SK-N-SH treated with all-trans-retinoic acid at 6 μM for 48 hours (cell line): ENCODE measurements at regions not wholly inside any gene's neighbourhood (a gene's known extent, or its start where the extent isn't known, plus 50 kb on each side); places are given as distances from the start of the nearest gene placed in this dataset.
A peak's percentile ranks its signal among the peaks of the same experiment; 100 is the strongest.

Experiments used
- ATAC-seq: fragments of 200-7000 bp; cut with Tn5 transposase; 3 replicates; pipeline ENCODE4 v1.9.1; 2020; ENCODE audit warnings: mild to moderate bottlenecking, moderate library complexity
- ARNTL ChIP-seq: fragments of 450-650 bp; formaldehyde crosslinking; IDR thresholded peaks from 2 replicates; pipeline ENCODE4 v1.5.0; 2020; ENCODE audit warnings: low read depth, mild to moderate bottlenecking, moderate library complexity, borderline replicate concordance
- BACH2 ChIP-seq: fragments of 250-450 bp; sonication (Bioruptor Pico); IDR thresholded peaks from 2 replicates; pipeline ENCODE4 v1.9.0; 2021; ENCODE audit warnings: mild to moderate bottlenecking, borderline replicate concordance
- ESRRG ChIP-seq: fragments of 250-450 bp; sonication (Bioruptor Pico); IDR thresholded peaks from 2 replicates; pipeline ENCODE4 v1.6.1; 2021; ENCODE audit warnings: mild to moderate bottlenecking
- GLIS3 ChIP-seq: fragments of 250-450 bp; sonication (Bioruptor Pico); IDR thresholded peaks from 2 replicates; pipeline ENCODE4 v1.5.0; 2020; ENCODE audit warnings: mild to moderate bottlenecking, moderate library complexity
- ISL1 ChIP-seq: fragments of 250-450 bp; sonication (Bioruptor Pico); IDR thresholded peaks from 2 replicates; pipeline ENCODE4 v2.1.2; 2022; ENCODE audit warnings: mild to moderate bottlenecking, moderate library complexity
- OSR1 ChIP-seq: fragments of 250-450 bp; sonication (Bioruptor Pico); IDR thresholded peaks from 2 replicates; pipeline ENCODE4 v1.8.0; 2022; ENCODE audit warnings: moderate library complexity, mild to moderate bottlenecking, inconsistent platforms
- PPARA ChIP-seq: fragments of 250-450 bp; sonication (Bioruptor Pico); IDR thresholded peaks from 2 replicates; pipeline ENCODE4 v1.5.0; 2020; ENCODE audit warnings: mild to moderate bottlenecking, borderline replicate concordance
- RARB ChIP-seq: fragments of 250-450 bp; sonication (Bioruptor Pico); IDR thresholded peaks from 2 replicates; pipeline ENCODE4 v1.8.0; 2021; ENCODE audit warnings: mild to moderate bottlenecking, moderate library complexity
- SNAI2 ChIP-seq: fragments of 250-450 bp; sonication (Bioruptor Pico); IDR thresholded peaks from 2 replicates; pipeline ENCODE4 v1.5.0; 2020; ENCODE audit warnings: mild to moderate bottlenecking, moderate library complexity
- TCF4 ChIP-seq: fragments of 250-450 bp; sonication (Bioruptor Pico); IDR thresholded peaks from 2 replicates; pipeline ENCODE4 v1.8.0; 2021; ENCODE audit warnings: mild to moderate bottlenecking, moderate library complexity, borderline replicate concordance
- TOX ChIP-seq: fragments of 250-450 bp; sonication (Bioruptor Pico); IDR thresholded peaks from 2 replicates; pipeline ENCODE4 v1.8.0; 2021; ENCODE audit warnings: mild to moderate bottlenecking, moderate library complexity, borderline replicate concordance
- ZFP3 ChIP-seq: fragments of 250-450 bp; sonication (Bioruptor Pico); IDR thresholded peaks from 2 replicates; pipeline ENCODE4 v1.5.0; 2020; ENCODE audit warnings: mild to moderate bottlenecking, moderate library complexity
- ZFP30 ChIP-seq: fragments of 450-650 bp; formaldehyde crosslinking; IDR thresholded peaks from 2 replicates; pipeline ENCODE4 v1.5.0; 2022; ENCODE audit warnings: mild to moderate bottlenecking, moderate library complexity
- ZNF565 ChIP-seq: fragments of 450-650 bp; formaldehyde crosslinking; conservative IDR thresholded peaks from 2 replicates; pipeline ENCODE4 v1.5.0; 2020; ENCODE audit warnings: low read depth, mild to moderate bottlenecking, moderate library complexity
- ZNF70 ChIP-seq: fragments of 450-650 bp; formaldehyde crosslinking; IDR thresholded peaks from 2 replicates; pipeline ENCODE4 v1.5.0; 2020; ENCODE audit warnings: mild to moderate bottlenecking, moderate library complexity
- ZNF8 ChIP-seq: fragments of 450-650 bp; formaldehyde crosslinking; IDR thresholded peaks from 2 replicates; pipeline ENCODE4 v1.5.0; 2020; ENCODE audit warnings: mild to moderate bottlenecking, moderate library complexity
- TF ChIP-seq, protein P1 (sequence below): fragments of 250-450 bp; sonication (Bioruptor Pico); IDR thresholded peaks from 2 replicates; pipeline ENCODE4 v1.5.0; 2020; ENCODE audit warnings: mild to moderate bottlenecking, moderate library complexity
- TF ChIP-seq, protein P2 (sequence below): fragments of 250-450 bp; sonication (Bioruptor Pico); IDR thresholded peaks from 2 replicates; pipeline ENCODE4 v1.5.1; 2021; ENCODE audit warnings: mild to moderate bottlenecking, moderate library complexity
- TF ChIP-seq, protein P3 (sequence below): fragments of 250-450 bp; sonication (Bioruptor Pico); IDR thresholded peaks from 2 replicates; pipeline ENCODE4 v1.8.0; 2021; ENCODE audit warnings: low read depth, mild to moderate bottlenecking, moderate library complexity, borderline replicate concordance
- TF ChIP-seq, protein P4 (sequence below): fragments of 250-450 bp; sonication (Bioruptor Pico); IDR thresholded peaks from 2 replicates; pipeline ENCODE4 v1.5.1; 2020; ENCODE audit warnings: low read depth, mild to moderate bottlenecking, moderate library complexity

DNA sequence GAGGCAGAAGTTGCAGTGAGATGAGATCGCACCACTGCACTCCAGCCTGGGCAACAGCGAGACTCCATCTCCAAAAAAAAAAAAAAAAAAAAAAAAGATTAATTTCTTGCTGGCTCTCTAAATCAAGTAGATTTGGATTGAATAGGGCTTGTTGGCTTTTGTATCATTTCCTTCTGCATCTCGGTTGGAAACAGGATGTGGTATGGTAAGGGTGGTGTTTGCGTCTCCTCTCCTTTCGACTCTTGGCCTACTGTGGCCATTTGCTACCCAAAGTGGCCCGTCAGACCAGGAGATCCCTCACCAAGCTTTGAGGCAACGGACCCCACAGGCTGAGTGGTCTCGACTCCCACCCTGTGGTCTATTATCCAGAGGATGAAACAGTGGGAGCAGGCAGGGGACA is 168.0 kb upstream of the IRX3 start:
- TF ChIP-seq, protein P1, sequence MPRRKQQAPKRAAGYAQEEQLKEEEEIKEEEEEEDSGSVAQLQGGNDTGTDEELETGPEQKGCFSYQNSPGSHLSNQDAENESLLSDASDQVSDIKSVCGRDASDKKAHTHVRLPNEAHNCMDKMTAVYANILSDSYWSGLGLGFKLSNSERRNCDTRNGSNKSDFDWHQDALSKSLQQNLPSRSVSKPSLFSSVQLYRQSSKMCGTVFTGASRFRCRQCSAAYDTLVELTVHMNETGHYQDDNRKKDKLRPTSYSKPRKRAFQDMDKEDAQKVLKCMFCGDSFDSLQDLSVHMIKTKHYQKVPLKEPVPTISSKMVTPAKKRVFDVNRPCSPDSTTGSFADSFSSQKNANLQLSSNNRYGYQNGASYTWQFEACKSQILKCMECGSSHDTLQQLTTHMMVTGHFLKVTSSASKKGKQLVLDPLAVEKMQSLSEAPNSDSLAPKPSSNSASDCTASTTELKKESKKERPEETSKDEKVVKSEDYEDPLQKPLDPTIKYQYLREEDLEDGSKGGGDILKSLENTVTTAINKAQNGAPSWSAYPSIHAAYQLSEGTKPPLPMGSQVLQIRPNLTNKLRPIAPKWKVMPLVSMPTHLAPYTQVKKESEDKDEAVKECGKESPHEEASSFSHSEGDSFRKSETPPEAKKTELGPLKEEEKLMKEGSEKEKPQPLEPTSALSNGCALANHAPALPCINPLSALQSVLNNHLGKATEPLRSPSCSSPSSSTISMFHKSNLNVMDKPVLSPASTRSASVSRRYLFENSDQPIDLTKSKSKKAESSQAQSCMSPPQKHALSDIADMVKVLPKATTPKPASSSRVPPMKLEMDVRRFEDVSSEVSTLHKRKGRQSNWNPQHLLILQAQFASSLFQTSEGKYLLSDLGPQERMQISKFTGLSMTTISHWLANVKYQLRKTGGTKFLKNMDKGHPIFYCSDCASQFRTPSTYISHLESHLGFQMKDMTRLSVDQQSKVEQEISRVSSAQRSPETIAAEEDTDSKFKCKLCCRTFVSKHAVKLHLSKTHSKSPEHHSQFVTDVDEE (CRISPR knock-in tag), result no peak
- TF ChIP-seq RARB (CRISPR knock-in tag) (no peak), ISL1 (CRISPR knock-in tag) (no peak)
- TF ChIP-seq, protein P2, sequence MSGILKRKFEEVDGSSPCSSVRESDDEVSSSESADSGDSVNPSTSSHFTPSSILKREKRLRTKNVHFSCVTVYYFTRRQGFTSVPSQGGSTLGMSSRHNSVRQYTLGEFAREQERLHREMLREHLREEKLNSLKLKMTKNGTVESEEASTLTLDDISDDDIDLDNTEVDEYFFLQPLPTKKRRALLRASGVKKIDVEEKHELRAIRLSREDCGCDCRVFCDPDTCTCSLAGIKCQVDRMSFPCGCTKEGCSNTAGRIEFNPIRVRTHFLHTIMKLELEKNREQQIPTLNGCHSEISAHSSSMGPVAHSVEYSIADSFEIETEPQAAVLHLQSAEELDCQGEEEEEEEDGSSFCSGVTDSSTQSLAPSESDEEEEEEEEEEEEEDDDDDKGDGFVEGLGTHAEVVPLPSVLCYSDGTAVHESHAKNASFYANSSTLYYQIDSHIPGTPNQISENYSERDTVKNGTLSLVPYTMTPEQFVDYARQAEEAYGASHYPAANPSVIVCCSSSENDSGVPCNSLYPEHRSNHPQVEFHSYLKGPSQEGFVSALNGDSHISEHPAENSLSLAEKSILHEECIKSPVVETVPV (CRISPR knock-in tag), result no peak
- no peak for ATAC-seq

DNA sequence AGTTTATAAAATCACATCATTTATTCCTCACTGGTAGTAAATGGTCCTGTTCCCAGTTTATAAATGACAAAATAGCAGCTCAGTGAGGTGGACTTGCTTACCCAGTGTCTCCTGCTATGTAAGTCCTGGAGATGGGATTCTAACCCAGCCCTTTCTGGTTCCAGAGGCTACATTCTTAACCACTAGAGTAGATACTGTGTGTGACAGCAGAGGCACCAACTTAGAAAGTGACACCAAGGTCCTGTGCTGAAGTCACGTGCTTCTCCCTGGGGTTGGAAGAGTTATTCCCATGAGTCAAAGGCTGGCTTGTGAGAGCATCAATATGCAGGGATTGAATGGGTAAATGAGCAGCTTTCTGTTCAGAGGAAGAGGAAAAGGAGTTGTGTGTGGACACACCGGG is 167.3 kb upstream of the IRX3 start:
- no peak for ATAC-seq
- TF ChIP-seq ZNF8 (CRISPR knock-in tag) (no peak), ZFP3 (CRISPR knock-in tag) (no peak), PPARA (CRISPR knock-in tag) (no peak), SNAI2 (CRISPR knock-in tag) (no peak), GLIS3 (CRISPR knock-in tag) (no peak), ZNF565 (CRISPR knock-in tag) (no peak), ZNF70 (CRISPR knock-in tag) (no peak), ESRRG (no peak), BACH2 (CRISPR knock-in tag) (no peak), OSR1 (CRISPR knock-in tag) (no peak), TCF4 (no peak)
- TF ChIP-seq, protein P3, sequence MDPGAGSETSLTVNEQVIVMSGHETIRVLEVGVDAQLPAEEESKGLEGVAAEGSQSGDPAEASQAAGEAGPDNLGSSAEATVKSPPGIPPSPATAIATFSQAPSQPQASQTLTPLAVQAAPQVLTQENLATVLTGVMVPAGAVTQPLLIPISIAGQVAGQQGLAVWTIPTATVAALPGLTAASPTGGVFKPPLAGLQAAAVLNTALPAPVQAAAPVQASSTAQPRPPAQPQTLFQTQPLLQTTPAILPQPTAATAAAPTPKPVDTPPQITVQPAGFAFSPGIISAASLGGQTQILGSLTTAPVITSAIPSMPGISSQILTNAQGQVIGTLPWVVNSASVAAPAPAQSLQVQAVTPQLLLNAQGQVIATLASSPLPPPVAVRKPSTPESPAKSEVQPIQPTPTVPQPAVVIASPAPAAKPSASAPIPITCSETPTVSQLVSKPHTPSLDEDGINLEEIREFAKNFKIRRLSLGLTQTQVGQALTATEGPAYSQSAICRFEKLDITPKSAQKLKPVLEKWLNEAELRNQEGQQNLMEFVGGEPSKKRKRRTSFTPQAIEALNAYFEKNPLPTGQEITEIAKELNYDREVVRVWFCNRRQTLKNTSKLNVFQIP, result no peak
- TF ChIP-seq, protein P4, sequence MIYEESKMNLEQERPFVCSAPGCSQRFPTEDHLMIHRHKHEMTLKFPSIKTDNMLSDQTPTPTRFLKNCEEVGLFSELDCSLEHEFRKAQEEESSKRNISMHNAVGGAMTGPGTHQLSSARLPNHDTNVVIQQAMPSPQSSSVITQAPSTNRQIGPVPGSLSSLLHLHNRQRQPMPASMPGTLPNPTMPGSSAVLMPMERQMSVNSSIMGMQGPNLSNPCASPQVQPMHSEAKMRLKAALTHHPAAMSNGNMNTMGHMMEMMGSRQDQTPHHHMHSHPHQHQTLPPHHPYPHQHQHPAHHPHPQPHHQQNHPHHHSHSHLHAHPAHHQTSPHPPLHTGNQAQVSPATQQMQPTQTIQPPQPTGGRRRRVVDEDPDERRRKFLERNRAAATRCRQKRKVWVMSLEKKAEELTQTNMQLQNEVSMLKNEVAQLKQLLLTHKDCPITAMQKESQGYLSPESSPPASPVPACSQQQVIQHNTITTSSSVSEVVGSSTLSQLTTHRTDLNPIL (CRISPR knock-in tag), result no peak
- TF ChIP-seq, protein P1 (CRISPR knock-in tag), result no peak
- TF ChIP-seq, protein P2 (CRISPR knock-in tag), result no peak

DNA sequence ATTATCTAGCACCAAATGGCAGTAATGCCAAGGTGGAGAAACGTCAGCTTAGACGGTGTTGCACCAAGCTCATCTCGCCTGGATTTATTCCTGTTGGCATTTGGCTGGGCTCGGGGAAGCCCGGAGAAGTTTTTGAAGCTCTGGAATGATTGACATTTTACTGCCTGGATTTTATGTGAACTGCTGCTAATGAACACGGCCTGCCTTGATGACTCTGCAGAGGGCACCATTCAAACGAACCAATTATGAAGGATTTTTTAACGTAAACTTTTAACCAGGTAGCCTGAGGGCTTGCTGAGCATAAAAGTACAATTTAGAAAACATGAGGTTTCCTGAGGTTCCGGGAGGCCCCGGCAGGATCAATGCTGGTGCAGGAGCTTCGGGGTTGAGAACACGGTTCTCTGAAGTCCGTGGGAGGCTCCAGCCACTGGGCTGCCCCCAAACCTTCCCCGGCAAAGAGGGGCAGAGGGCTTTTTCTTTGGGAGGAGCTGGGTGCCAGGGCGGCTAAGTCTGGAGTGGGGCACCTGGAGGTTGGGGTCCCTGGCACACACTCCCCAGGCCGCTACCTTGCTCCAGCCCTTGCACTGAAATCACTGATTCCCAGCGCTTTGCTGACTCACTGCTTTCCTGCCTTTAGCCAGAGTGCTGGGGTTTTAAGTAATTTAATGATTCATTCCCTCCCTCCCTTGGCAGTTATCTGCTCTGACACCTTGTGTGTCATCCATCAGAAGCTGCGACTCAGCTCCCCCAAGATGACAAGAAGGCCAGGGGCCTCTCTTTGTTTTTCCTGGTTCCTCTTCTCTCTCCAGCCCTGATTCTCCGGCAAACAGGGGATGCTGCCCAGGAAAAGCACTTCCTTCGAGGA is 161.2 kb upstream of the IRX3 start:
- TF ChIP-seq ARNTL (CRISPR knock-in tag) (no peak), ZFP30 (CRISPR knock-in tag) (no peak), BACH2 (CRISPR knock-in tag) (no peak), TOX (CRISPR knock-in tag) (no peak), ISL1 (CRISPR knock-in tag) (no peak), ZNF565 (CRISPR knock-in tag) (no peak), RARB (CRISPR knock-in tag) (no peak), ESRRG (no peak)
- TF ChIP-seq, protein P2 (CRISPR knock-in tag), result no peak
- TF ChIP-seq, protein P3, result no peak
- peak; percentile 80 for ATAC-seq
